B cell (primary cell): ENCODE measurements at regions not wholly inside any gene's neighbourhood (a gene's known extent, or its start where the extent isn't known, plus 50 kb on each side); places are given as distances from the start of the nearest gene placed in this dataset.

ENCODE experiments used
- ATAC-seq: fragments of 200-7000 bp; cut with Tn5 transposase; one replicate; pipeline ENCODE4 v1.10.0; 2021; ENCODE audit warnings: low read depth, mild to moderate bottlenecking, moderate number of reproducible peaks, moderate library complexity
- CTCF ChIA-PET: fragments of 350-600 bp; sonication (Branson Sonifier 250); formaldehyde crosslinking; loops from one replicate; lab custom pipeline; 2021; ENCODE audit warnings: antibody characterized with exemption, inconsistent platforms; lab: Charles Lee
- POLR2A ChIA-PET: fragments of 350-600 bp; sonication (Branson Sonifier 250); formaldehyde crosslinking; loops from one replicate; lab custom pipeline; 2021; ENCODE audit warnings: antibody characterized with exemption; lab: Charles Lee
- DNase-seq: peaks from one replicate; pipeline ENCODE4 v3.0.0; 2013
- H2AFZ ChIP-seq: 2 replicates; pipeline ENCODE4 v1.6.1; 2012; ENCODE audit warnings: mild to moderate bottlenecking, low read depth, low read length; ENCODE audit not compliant: insufficient read depth, poor library complexity, severe bottlenecking
- H3K27ac ChIP-seq, 2 donors: 1 replicate in 1 of 2; 2 replicates in 1 of 2; pipeline ENCODE4 v1.5.1; 2012 to 2013; ENCODE audit warnings: low read length in 2 of 2, mild to moderate bottlenecking in 2 of 2, moderate library complexity in 1 of 2
- H3K27me3 ChIP-seq, 4 experiments: fragments of 200-600 bp in 1 of 4; sonication (generic) in 1 of 4; replicated peaks in 1 of 4; 1 replicate in 2 of 4; 2 replicates in 2 of 4; pipeline versions ENCODE4 v1.6.1 to v1.7.0; 2013 to 2016; ENCODE audit warnings: low read length in 3 of 4, mild to moderate bottlenecking in 2 of 4, mixed read lengths in 1 of 4, moderate library complexity in 1 of 4; ENCODE audit not compliant: insufficient read depth in 4 of 4, control insufficient read depth in 3 of 4; ENCODE audit errors: control extremely low read depth in 1 of 4
- H3K36me3 ChIP-seq, 2 experiments: replicated peaks in 1 of 2; 1 replicate in 1 of 2; 2 replicates in 1 of 2; pipeline versions ENCODE4 v1.6.1 to v1.7.1; 2013; ENCODE audit warnings: low read length in 1 of 2; ENCODE audit not compliant: insufficient read depth in 2 of 2, control insufficient read depth in 1 of 2; ENCODE audit errors: control extremely low read depth in 1 of 2, extremely low read depth in 1 of 2
- H3K4me1 ChIP-seq, 2 donors: fragments of 200-600 bp in 1 of 2; sonication (generic) in 1 of 2; 1 replicate in 1 of 2; 2 replicates in 1 of 2; pipeline versions ENCODE4 v1.5.1 to v1.6.1; 2013 to 2017; ENCODE audit warnings: low read length in 2 of 2; ENCODE audit not compliant: control insufficient read depth in 2 of 2, insufficient read depth in 2 of 2
- H3K4me2 ChIP-seq: replicated peaks from 2 replicates; pipeline ENCODE3; 2012; ENCODE audit warnings: mild to moderate bottlenecking, low read depth, low read length; ENCODE audit not compliant: poor library complexity, severe bottlenecking
- H3K4me3 ChIP-seq, 5 experiments: fragments of 200-600 bp in 1 of 5; sonication (generic) in 1 of 5; 1 replicate in 3 of 5; 2 replicates in 2 of 5; pipeline versions ENCODE4 v1.5.1 to v1.7.0; 2011 to 2016; ENCODE audit warnings: low read length in 4 of 5, mild to moderate bottlenecking in 4 of 5, low read depth in 2 of 5, control low read depth in 1 of 5, moderate library complexity in 1 of 5; ENCODE audit not compliant: insufficient read depth in 1 of 5; ENCODE audit errors: control extremely low read depth in 1 of 5, extremely low read depth in 1 of 5
- H3K79me2 ChIP-seq: fragments of 200-600 bp; sonication (generic); one replicate; pipeline ENCODE4 v1.6.0; 2016; ENCODE audit warnings: low read length; ENCODE audit not compliant: control insufficient read depth, insufficient read depth
- H3K9ac ChIP-seq: fragments of 200-600 bp; sonication (generic); 2 replicates; pipeline ENCODE4 v1.6.1; 2017; ENCODE audit warnings: mild to moderate bottlenecking, low read length, moderate library complexity
- H3K9me3 ChIP-seq, 3 donors: one replicate each; pipeline versions ENCODE4 v1.6.1 to v1.7.1; 2013; ENCODE audit warnings: low read length in 2 of 3; ENCODE audit not compliant: control insufficient read depth in 2 of 3, insufficient read depth in 1 of 3; ENCODE audit errors: control extremely low read depth in 1 of 3
- H4K20me1 ChIP-seq: 2 replicates; pipeline ENCODE4 v1.6.0; 2012; ENCODE audit warnings: mild to moderate bottlenecking, low read length; ENCODE audit not compliant: insufficient read depth, control insufficient read depth, poor library complexity, severe bottlenecking
- H3K27ac Mint-ChIP-seq: one replicate; pipeline ENCODE4 v1.8.0; 2021; ENCODE audit warnings: mixed read lengths
- H3K27me3 Mint-ChIP-seq: one replicate; pipeline ENCODE4 v1.8.0; 2021; ENCODE audit warnings: mixed read lengths
- H3K4me1 Mint-ChIP-seq: one replicate; pipeline ENCODE4 v1.8.0; 2021; ENCODE audit warnings: mixed read lengths
- H3K4me3 Mint-ChIP-seq: one replicate; pipeline ENCODE4 v1.8.0; 2021; ENCODE audit warnings: mixed read lengths
- H3K9me3 Mint-ChIP-seq: one replicate; pipeline ENCODE4 v1.8.0; 2022; ENCODE audit warnings: mixed read lengths; ENCODE audit not compliant: insufficient read depth
- EZH2 ChIP-seq: IDR thresholded peaks from 2 replicates; pipeline ENCODE4 v1.6.1; 2012; ENCODE audit warnings: borderline replicate concordance, low read depth, mild to moderate bottlenecking, moderate library complexity, low read length; ENCODE audit not compliant: insufficient read depth, poor library complexity, severe bottlenecking
- WGBS: methylation state at CpG from one replicate; pipeline ENCODE4 v1.1.5; 2013; ENCODE audit warnings: missing lambda C conversion rate; ENCODE audit not compliant: insufficient coverage; 5-methylcytosine and 5-hydroxymethylcytosine counted together
- intact Hi-C: fragments of 100-400 bp; cut with micrococcal nuclease; formaldehyde crosslinking; loops from one replicate; pipeline ENCODE4 v1.10.0; 2022
- TF ChIP-seq, protein P1 (sequence below): fragments of 200-600 bp; IDR thresholded peaks from one replicate; pipeline ENCODE4 v1.8.0; 2022; ENCODE audit warnings: antibody characterized with exemption, mild to moderate bottlenecking

GRCh38 chr7:92888-93672 lies 99.3 kb upstream of the FAM20C start:
- peaks cover 8% of the 10 kb centered on the region for H3K9me3 Mint-ChIP-seq
- Histone ChIP-seq H3K4me2 (no peak overlapping the region), H3K79me2 (no peaks in the 10 kb centered on the region), H4K20me1 (no peaks in the 10 kb centered on the region), H3K36me3 (no peaks in the 10 kb centered on the region), H3K27me3 (peaks cover 0 to 5% (median 0%) of the 10 kb centered on the region in 4 experiments), H3K9ac (no peak overlapping the region), H3K4me3 (no peak overlapping the region), H3K4me1 (peaks cover 0 to 19% of the 10 kb centered on the region in 2 donors), H3K27ac (no peak overlapping the region), H2AFZ (no peak overlapping the region), H3K9me3 (peaks cover 0 to 5% (median 0%) of the 10 kb centered on the region in 3 donors)
- peaks cover 18% of the 10 kb centered on the region for H3K4me1 Mint-ChIP-seq
- H3K27me3 Mint-ChIP-seq: peaks cover 32% of the 10 kb centered on the region
- WGBS: 93% methylated on average over 23 of the region's 27 CpGs
- ChIA-PET CTCF (no interaction called here), POLR2A (no interaction called here)
- TF ChIP-seq, protein P1, sequence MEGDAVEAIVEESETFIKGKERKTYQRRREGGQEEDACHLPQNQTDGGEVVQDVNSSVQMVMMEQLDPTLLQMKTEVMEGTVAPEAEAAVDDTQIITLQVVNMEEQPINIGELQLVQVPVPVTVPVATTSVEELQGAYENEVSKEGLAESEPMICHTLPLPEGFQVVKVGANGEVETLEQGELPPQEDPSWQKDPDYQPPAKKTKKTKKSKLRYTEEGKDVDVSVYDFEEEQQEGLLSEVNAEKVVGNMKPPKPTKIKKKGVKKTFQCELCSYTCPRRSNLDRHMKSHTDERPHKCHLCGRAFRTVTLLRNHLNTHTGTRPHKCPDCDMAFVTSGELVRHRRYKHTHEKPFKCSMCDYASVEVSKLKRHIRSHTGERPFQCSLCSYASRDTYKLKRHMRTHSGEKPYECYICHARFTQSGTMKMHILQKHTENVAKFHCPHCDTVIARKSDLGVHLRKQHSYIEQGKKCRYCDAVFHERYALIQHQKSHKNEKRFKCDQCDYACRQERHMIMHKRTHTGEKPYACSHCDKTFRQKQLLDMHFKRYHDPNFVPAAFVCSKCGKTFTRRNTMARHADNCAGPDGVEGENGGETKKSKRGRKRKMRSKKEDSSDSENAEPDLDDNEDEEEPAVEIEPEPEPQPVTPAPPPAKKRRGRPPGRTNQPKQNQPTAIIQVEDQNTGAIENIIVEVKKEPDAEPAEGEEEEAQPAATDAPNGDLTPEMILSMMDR: no peak
- no peak for TF ChIP-seq EZH2
- ATAC-seq (no peak), DNase-seq (no peak)
- no peak overlapping the region for H3K27ac Mint-ChIP-seq
- intact Hi-C loops: no loop called here
- no peak overlapping the region for H3K4me3 Mint-ChIP-seq

- peaks cover 36% of the 10 kb centered on the region for H3K27me3 Mint-ChIP-seq
- ChIA-PET CTCF (no interaction called here), POLR2A (no interaction called here)
- Histone ChIP-seq H3K27me3 (peaks cover 0 to 5% (median 0%) of the 10 kb centered on the region in 4 experiments), H3K27ac (no peak overlapping the region), H3K4me3 (no peak overlapping the region), H3K4me2 (no peak overlapping the region), H3K9ac (no peak overlapping the region), H2AFZ (no peak overlapping the region), H3K79me2 (no peaks in the 10 kb centered on the region), H4K20me1 (no peaks in the 10 kb centered on the region), H3K4me1 (peaks cover 0 to 14% of the 10 kb centered on the region in 2 donors), H3K36me3 (no peaks in the 10 kb centered on the region), H3K9me3 (peaks cover 0 to 7% (median 2%) of the 10 kb centered on the region in 3 donors)
- DNase-seq: no peak
- peaks cover 13% of the 10 kb centered on the region for H3K4me1 Mint-ChIP-seq
- H3K9me3 Mint-ChIP-seq: peaks cover 12% of the 10 kb centered on the region
- 95% methylated on average over 6 of the region's 6 CpGs for WGBS
- intact Hi-C loops: no loop called here
- TF ChIP-seq, protein P1: no peak
- no peak for TF ChIP-seq EZH2
- no peak overlapping the region for H3K27ac Mint-ChIP-seq
- H3K4me3 Mint-ChIP-seq: no peak overlapping the region
- no peak for ATAC-seq
Measured at GRCh38 chr7:94251-94801, 98.0 kb upstream of the FAM20C start.
